Left ventricle myocardium inferior (tissue), 1 donor: ENCODE measurements at regions not wholly inside any gene's neighbourhood (a gene's known extent, or its start where the extent isn't known, plus 50 kb on each side); places are given as distances from the start of the nearest gene placed in this dataset.

Experiments used
- DNase-seq: peaks from one replicate; pipeline ENCODE4 v3.0.0-alpha.2; 2020
- H3K27ac ChIP-seq: fragments of 200-600 bp; replicated peaks from 2 replicates; pipeline ENCODE4 v1.8.0; 2021
- H3K27me3 ChIP-seq: fragments of 200-600 bp; 2 replicates; pipeline ENCODE4 v1.8.0; 2021; ENCODE audit warnings: low read depth
- H3K36me3 ChIP-seq: fragments of 200-600 bp; 2 replicates; pipeline ENCODE4 v1.8.0; 2021
- H3K4me1 ChIP-seq: fragments of 200-600 bp; 2 replicates; pipeline ENCODE4 v1.8.0; 2021
- H3K4me3 ChIP-seq: fragments of 200-600 bp; 2 replicates; pipeline ENCODE4 v1.8.0; 2021; ENCODE audit warnings: mild to moderate bottlenecking, moderate library complexity
- H3K9me3 ChIP-seq: fragments of 200-600 bp; replicated peaks from 2 replicates; pipeline ENCODE4 v1.8.0; 2021
- intact Hi-C: fragments of 100-400 bp; cut with micrococcal nuclease; formaldehyde crosslinking; loops from one replicate; pipeline ENCODE4 v1.11.0; 2022
- TF ChIP-seq, protein P1 (sequence below): fragments of 200-600 bp; IDR thresholded peaks from 2 replicates; pipeline ENCODE4 v1.8.0; 2021; ENCODE audit warnings: antibody characterized with exemption, mild to moderate bottlenecking, borderline replicate concordance
- donor health status: DM: no; HTN: yes; CAD: no; lungs with severe emphysema.

DNA sequence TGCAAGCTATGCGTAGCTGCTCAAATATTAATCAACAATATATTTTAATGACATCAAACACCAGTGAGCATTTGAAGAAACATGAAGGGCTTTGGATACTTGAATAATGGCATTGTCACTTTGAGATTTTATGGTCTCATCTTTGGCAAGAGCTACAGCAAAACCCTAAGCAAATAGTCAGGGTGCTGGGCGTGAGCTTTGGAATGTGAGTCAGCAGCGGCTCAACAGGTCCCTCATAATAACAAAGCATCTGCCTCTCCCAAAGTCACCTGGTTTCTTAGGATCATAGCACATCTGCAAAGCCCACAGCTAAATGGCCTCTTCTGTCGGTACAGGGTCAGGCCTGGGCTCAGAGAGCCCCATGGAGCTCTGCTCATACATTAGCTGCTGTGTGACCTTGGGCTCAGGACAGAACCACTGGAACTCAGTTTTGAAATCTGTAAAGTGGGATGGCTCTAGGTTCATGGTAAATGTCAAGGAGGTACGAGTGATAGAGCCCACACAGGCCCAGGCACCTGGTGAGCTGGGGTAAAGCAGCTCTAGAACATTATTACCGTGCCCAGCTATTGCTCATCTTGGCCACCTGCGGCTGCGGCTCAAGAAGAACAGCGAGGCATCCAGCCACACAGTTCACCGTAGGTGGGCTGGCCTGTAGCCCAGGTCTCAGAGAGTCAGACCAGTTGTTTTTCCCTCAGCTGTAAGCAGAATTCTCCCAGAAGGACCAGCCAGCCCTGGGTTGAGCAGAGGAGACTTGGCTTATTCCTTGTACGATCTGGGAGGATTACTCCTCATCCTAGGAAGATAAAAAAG is 544.5 kb upstream of the CDH11 start:
- H3K9me3 ChIP-seq: peaks cover 10% of the 10 kb centered on the region
- no peak for DNase-seq
- intact Hi-C loops: no loop called here
- TF ChIP-seq, protein P1, sequence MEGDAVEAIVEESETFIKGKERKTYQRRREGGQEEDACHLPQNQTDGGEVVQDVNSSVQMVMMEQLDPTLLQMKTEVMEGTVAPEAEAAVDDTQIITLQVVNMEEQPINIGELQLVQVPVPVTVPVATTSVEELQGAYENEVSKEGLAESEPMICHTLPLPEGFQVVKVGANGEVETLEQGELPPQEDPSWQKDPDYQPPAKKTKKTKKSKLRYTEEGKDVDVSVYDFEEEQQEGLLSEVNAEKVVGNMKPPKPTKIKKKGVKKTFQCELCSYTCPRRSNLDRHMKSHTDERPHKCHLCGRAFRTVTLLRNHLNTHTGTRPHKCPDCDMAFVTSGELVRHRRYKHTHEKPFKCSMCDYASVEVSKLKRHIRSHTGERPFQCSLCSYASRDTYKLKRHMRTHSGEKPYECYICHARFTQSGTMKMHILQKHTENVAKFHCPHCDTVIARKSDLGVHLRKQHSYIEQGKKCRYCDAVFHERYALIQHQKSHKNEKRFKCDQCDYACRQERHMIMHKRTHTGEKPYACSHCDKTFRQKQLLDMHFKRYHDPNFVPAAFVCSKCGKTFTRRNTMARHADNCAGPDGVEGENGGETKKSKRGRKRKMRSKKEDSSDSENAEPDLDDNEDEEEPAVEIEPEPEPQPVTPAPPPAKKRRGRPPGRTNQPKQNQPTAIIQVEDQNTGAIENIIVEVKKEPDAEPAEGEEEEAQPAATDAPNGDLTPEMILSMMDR: no peak
- no peaks in the 10 kb centered on the region for H3K36me3 ChIP-seq
- no peaks in the 10 kb centered on the region for H3K4me1 ChIP-seq
- H3K4me3 ChIP-seq: no peak overlapping the region
- H3K27ac ChIP-seq: no peak overlapping the region
- H3K27me3 ChIP-seq: no peaks in the 10 kb centered on the region

DNA sequence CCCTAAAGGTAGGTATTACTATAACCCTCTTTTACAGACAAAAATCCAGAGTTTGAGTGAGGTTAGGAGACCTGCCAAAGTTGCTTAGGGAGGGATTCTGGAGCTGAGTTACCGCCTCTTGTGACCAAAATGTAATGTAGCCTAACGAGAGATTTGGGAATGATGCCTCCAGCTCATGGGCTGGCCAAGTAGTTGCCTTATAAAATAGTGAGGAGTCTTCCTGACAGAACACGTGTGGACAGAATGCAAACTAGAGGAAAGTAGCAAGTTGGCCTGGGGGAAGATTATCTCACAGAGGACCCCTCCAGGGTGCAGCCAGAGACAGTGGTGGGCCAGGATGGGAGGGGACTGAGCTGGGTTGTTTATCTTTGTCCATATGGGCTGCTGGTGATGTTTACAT is 543.7 kb upstream of the CDH11 start:
- no peak overlapping the region for H3K4me3 ChIP-seq
- intact Hi-C loops: no loop called here
- TF ChIP-seq, protein P1: no peak

DNA sequence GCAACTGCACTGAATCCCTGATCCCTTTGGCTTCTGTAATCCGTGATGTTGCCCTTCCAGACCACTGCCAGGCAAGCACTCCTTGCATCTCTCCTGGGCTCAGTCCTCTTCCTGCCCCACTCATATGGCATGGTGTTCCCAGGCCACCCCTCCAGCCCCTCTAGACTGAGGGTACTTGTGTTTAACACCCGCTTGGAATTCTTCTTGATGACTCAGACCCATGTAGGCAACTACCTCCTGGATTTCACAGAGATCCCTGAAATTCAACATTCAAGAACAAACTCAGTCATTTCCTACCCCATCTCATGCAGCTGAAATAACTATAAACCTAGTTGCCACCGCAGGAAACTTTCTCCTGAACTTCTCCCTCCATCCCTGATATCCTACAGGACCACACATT is 541.9 kb upstream of the CDH11 start:
- H3K4me1 ChIP-seq: no peaks in the 10 kb centered on the region
- DNase-seq: no peak
- H3K9me3 ChIP-seq: no peaks in the 10 kb centered on the region
- intact Hi-C loops: no loop called here
- no peak overlapping the region for H3K4me3 ChIP-seq
- H3K27ac ChIP-seq: no peak overlapping the region
- TF ChIP-seq, protein P1: no peak
- H3K27me3 ChIP-seq: no peaks in the 10 kb centered on the region
- no peaks in the 10 kb centered on the region for H3K36me3 ChIP-seq

More for the DNA sequence above, 543.7 kb upstream of the CDH11 start:
- no peaks in the 10 kb centered on the region for H3K27me3 ChIP-seq
- no peaks in the 10 kb centered on the region for H3K4me1 ChIP-seq
- H3K36me3 ChIP-seq: no peaks in the 10 kb centered on the region
- no peak for DNase-seq
- peaks cover 10% of the 10 kb centered on the region for H3K9me3 ChIP-seq
- no peak overlapping the region for H3K27ac ChIP-seq

DNA sequence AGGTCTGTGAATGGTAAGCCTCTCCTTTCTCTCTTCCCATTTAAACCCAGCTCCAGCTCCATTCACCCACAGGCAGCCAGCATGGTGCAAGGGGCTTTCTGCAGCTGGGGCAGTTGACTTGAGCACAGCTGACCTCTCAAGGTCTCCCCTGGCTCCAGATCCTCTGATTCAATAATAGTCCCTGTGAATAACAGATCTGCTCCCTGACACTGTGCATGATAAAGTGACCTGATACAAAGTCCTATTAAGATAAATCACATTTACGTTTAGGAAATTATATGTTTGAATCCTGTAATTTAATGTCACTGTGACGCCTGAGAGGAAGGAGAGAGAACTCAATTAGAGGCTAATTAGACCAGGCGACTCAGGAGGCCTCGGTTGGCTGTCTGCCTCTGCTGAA is 540.4 kb upstream of the CDH11 start:
- H3K4me1 ChIP-seq: peaks cover 15% of the 10 kb centered on the region
- no peak for DNase-seq
- H3K27me3 ChIP-seq: peaks cover under 1% of the 10 kb centered on the region
- TF ChIP-seq, protein P1: no peak
- no peaks in the 10 kb centered on the region for H3K36me3 ChIP-seq
- no peak overlapping the region for H3K4me3 ChIP-seq
- no peak overlapping the region for H3K27ac ChIP-seq
- H3K9me3 ChIP-seq: no peaks in the 10 kb centered on the region
- intact Hi-C loops: no loop called here

DNA sequence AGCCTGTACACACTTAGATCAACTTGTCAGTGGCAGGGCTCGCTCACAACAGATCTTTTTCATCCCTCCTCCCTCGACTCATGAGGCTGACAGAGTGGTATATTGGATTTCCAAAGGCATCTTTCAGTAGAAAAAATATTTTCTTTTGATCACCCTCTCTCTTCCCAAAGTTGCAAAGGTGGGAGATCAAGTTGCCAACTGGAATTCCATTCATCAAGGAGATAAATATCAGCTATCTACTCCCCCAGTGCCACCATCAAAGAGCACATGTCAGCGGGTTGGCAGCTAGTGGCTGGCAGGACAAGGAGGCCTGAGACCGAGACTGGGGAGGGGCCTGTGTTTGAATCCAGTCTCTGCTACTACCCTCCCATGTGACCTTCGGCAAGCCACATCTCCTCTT is 539.7 kb upstream of the CDH11 start:
- no peaks in the 10 kb centered on the region for H3K9me3 ChIP-seq
- DNase-seq: no peak
- H3K4me1 ChIP-seq: peaks cover 15% of the 10 kb centered on the region
- H3K36me3 ChIP-seq: no peaks in the 10 kb centered on the region
- no peak overlapping the region for H3K4me3 ChIP-seq
- TF ChIP-seq, protein P1: no peak
- H3K27ac ChIP-seq: no peak overlapping the region
- intact Hi-C loops: no loop called here
- peaks cover 5% of the 10 kb centered on the region for H3K27me3 ChIP-seq
